H7 (cell line): ENCODE measurements at regions not wholly inside any gene's neighbourhood (a gene's known extent, or its start where the extent isn't known, plus 50 kb on each side); places are given as distances from the start of the nearest gene placed in this dataset.

Experiments used
- DNase-seq: peaks from one replicate; pipeline ENCODE4 v3.0.0; 2012
- H3K27me3 ChIP-seq: 2 replicates; pipeline ENCODE4 v1.6.0; 2011; ENCODE audit warnings: mild to moderate bottlenecking, low read length; ENCODE audit not compliant: control insufficient read depth, insufficient read depth
- H3K36me3 ChIP-seq: replicated peaks from 2 replicates; pipeline ENCODE4 v1.5.1; 2011; ENCODE audit warnings: low read length; ENCODE audit not compliant: control insufficient read depth, insufficient read depth
- H3K4me3 ChIP-seq: 2 replicates; pipeline ENCODE4 v1.5.1; 2011; ENCODE audit warnings: low read depth, mild to moderate bottlenecking, control low read depth, low read length, moderate library complexity; ENCODE audit not compliant: insufficient read depth

- no peak overlapping the region for H3K4me3 ChIP-seq
- DNase-seq: no peak
- H3K36me3 ChIP-seq: no peaks in the 10 kb centered on the region
- no peaks in the 10 kb centered on the region for H3K27me3 ChIP-seq
These were observed 178.7 kb upstream of the TSHZ2 start for GRCh38 chr20:52793339-52793963.

- Histone ChIP-seq H3K4me3 (no peak overlapping the region), H3K27me3 (no peaks in the 10 kb centered on the region), H3K36me3 (no peaks in the 10 kb centered on the region)
- no peak for DNase-seq
These were observed 181.1 kb upstream of the TSHZ2 start for GRCh38 chr20:52791091-52791490.

GRCh38 chr20:52789716-52790115 lies 182.4 kb upstream of the TSHZ2 start:
- Histone ChIP-seq H3K36me3 (no peaks in the 10 kb centered on the region), H3K4me3 (no peak overlapping the region), H3K27me3 (no peaks in the 10 kb centered on the region)
- no peak for DNase-seq

- H3K4me3 ChIP-seq: no peak overlapping the region
- DNase-seq: no peak
- H3K36me3 ChIP-seq: no peaks in the 10 kb centered on the region
- no peaks in the 10 kb centered on the region for H3K27me3 ChIP-seq
These were observed 184.2 kb upstream of the TSHZ2 start for GRCh38 chr20:52787962-52788361.

- H3K27me3 ChIP-seq: no peaks in the 10 kb centered on the region
- no peaks in the 10 kb centered on the region for H3K36me3 ChIP-seq
These were observed 184.9 kb upstream of the TSHZ2 start for GRCh38 chr20:52787216-52787615.

GRCh38 chr20:52785679-52786078 lies 186.5 kb upstream of the TSHZ2 start:
- no peaks in the 10 kb centered on the region for H3K36me3 ChIP-seq
- DNase-seq: no peak
- no peak overlapping the region for H3K4me3 ChIP-seq
- H3K27me3 ChIP-seq: no peaks in the 10 kb centered on the region

More at GRCh38 chr20:52787216-52787615, 184.9 kb upstream of the TSHZ2 start:
- no peak for DNase-seq
- no peak overlapping the region for H3K4me3 ChIP-seq

GRCh38 chr20:52783769-52784168 lies 188.4 kb upstream of the TSHZ2 start:
- Histone ChIP-seq H3K27me3 (no peaks in the 10 kb centered on the region), H3K4me3 (no peak overlapping the region), H3K36me3 (no peaks in the 10 kb centered on the region)
- DNase-seq: peak; percentile 13

GRCh38 chr20:52780462-52780861 lies 191.7 kb upstream of the TSHZ2 start:
- no peak for DNase-seq
- Histone ChIP-seq H3K27me3 (no peaks in the 10 kb centered on the region), H3K36me3 (no peaks in the 10 kb centered on the region), H3K4me3 (no peak overlapping the region)

- Histone ChIP-seq H3K27me3 (no peaks in the 10 kb centered on the region), H3K4me3 (no peak overlapping the region), H3K36me3 (no peaks in the 10 kb centered on the region)
- DNase-seq: no peak
These were observed 193.0 kb upstream of the TSHZ2 start for GRCh38 chr20:52779125-52779524.

- H3K4me3 ChIP-seq: no peak overlapping the region
- no peak for DNase-seq
These were observed 195.0 kb upstream of the TSHZ2 start for GRCh38 chr20:52777171-52777570.

GRCh38 chr20:52775786-52776185 lies 196.4 kb upstream of the TSHZ2 start:
- Histone ChIP-seq H3K4me3 (no peak overlapping the region), H3K27me3 (no peaks in the 10 kb centered on the region), H3K36me3 (no peaks in the 10 kb centered on the region)
- DNase-seq: no peak

More at GRCh38 chr20:52777171-52777570, 195.0 kb upstream of the TSHZ2 start:
- Histone ChIP-seq H3K36me3 (no peaks in the 10 kb centered on the region), H3K27me3 (no peaks in the 10 kb centered on the region)

- Histone ChIP-seq H3K36me3 (no peaks in the 10 kb centered on the region), H3K4me3 (no peak overlapping the region), H3K27me3 (no peaks in the 10 kb centered on the region)
- DNase-seq: no peak
These were observed 203.5 kb upstream of the TSHZ2 start for GRCh38 chr20:52768694-52769093.

GRCh38 chr20:52766645-52767435 lies 205.3 kb upstream of the TSHZ2 start:
- no peaks in the 10 kb centered on the region for H3K36me3 ChIP-seq
- no peak for DNase-seq
- no peak overlapping the region for H3K4me3 ChIP-seq
- no peaks in the 10 kb centered on the region for H3K27me3 ChIP-seq

- Histone ChIP-seq H3K4me3 (no peak overlapping the region), H3K27me3 (no peaks in the 10 kb centered on the region), H3K36me3 (no peaks in the 10 kb centered on the region)
- no peak for DNase-seq
These were observed 208.8 kb upstream of the TSHZ2 start for GRCh38 chr20:52763321-52763853.

- no peaks in the 10 kb centered on the region for H3K36me3 ChIP-seq
- H3K27me3 ChIP-seq: no peaks in the 10 kb centered on the region
- DNase-seq: no peak
- H3K4me3 ChIP-seq: no peak overlapping the region
These were observed 210.3 kb upstream of the TSHZ2 start for GRCh38 chr20:52761867-52762266.
